HS-5 (cell line): ENCODE measurements at regions not wholly inside any gene's neighbourhood (a gene's known extent, or its start where the extent isn't known, plus 50 kb on each side); places are given as distances from the start of the nearest gene placed in this dataset.
"Not testable (repeated sequence)": the region's sequence is repeated elsewhere in the genome, so short reads cannot be mapped to it uniquely, and the experiment has no call there.

Source experiments
- DNase-seq: peaks from one replicate; pipeline ENCODE4 v3.0.0-alpha.2; 2012; ENCODE audit warnings: low read depth

DNA sequence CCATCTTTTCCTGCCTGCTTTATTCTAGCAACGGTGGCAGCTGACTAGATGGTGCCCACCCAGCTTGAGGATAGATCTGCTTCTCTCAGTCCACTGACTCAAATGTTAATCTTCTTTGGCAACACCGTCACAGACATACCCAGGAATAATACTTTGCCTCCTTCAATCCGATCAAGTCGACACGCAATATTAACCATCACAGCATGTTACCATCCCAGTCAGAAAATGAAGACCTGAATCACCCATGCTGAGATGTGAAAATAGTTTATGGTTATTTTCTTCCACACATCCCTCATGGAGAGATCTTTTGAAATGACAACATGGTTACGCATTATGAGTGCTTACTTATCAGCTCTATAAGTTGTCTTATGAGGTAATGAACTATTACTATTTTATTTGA, 392.8 kb downstream of the SEC23A start:
- no peak for DNase-seq

DNA sequence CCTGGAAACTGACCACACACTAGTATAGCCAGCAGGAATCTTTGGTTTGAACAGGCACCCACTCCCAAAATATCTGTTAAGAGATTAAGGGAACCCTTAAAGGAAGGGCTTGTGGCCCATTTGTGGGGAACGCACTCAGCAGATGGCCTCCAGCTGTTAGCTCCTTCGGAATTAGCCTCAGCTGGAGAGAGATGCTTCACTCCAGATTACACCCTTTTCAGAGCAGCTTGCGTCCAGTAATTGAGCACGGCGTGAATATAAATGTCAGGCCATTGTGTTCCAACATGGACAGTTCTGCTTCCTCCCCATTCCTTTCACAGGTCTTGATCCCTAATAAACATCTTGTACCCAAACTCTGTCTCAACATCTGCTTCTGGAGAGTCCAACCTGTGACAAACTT, 397.8 kb downstream of the SEC23A start:
- DNase-seq, result no peak

DNA sequence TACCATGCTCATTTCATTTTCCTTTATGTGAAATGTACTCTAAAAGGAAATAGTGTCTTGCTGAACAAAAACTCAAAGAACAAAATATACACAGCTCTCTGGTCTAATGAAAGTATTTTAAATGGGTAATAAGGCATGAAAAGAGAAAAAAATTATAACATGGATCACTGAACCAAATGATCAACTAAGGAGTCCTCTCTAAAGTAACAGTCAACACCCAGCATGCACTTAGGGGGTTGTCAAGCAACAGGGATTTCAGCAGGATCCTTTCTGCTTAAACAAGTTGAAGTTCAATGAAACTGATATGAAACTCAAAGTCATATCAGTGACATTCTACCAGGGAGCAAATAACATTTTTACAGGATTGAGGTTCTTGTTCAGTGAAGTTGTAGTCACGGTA, 398.8 kb downstream of the SEC23A start:
- no peak for DNase-seq

DNA sequence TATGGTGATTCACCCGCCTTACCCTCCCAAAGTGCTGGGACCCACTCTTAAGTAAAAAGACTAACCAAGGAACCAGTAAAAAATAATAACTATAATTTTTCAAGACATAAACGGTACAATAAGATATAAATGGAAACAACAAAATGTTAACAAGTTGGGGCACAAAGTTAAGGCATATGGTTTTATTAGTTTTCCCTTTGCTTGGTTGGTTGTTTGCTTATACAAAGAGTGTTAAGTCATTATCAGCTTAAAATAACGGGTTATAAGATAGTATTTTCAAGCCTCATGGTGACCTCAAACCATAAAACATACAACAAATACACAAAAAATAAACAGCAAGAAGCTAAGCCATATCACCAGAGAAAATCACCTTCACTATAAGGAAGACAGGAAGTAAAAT, 406.1 kb downstream of the SEC23A start:
- DNase-seq, result no peak

DNA sequence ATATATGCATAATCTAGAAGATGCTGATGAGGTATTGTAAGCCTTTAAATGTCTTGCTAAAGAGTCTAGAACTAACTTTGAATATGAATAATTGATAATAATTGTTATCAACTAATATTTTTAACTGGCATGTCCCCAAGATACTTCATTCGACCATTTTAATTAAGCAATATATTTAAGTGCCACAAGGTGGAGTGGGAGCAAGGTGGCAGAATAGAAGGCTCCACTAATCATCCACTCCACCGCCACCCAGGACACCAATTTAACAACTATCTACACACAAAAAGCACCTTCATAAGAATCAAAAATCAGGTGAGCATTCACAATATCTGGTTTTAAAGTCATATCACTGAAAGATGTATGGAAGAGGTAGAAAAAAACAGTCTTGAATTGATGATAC, 409.6 kb downstream of the SEC23A start:
- DNase-seq, result no peak

DNA sequence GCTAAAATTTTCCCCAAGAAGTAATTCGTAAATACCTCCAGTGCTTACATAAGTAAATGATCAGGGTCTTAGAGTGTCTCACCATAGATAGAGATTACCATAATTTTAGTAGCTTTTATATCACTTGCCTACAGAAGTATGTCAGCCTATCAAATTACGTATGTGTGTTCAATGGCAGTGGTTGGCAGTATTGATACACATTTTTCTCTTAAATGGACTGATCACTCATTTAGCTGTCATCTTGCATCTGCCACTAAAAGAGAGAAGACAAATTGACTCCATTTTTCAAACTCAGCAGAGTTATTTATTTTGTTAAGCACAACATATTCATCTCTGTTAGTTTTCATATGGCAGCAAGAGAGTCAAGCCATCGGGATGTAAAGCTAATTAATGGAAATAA, 413.1 kb upstream of the CLEC14A start:
- DNase-seq, result no peak

DNA sequence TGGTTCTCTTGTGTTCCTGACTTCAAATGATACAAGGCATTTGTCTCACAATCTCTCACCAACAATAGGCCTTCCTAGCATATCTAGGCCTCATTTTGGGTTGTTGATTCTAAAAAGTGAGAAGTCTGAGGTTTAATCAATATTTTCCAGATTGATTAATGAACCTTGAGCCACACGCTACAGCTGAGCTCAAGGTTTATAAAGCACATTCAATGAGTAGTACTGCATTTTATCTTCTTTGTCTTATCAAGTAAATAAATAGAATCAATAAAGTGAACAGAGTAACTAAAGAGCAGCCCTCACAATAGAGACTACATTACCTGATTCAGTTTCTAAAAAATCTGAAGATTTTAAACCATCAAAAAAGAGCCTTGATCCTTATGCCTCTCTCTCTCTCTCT, 407.5 kb upstream of the CLEC14A start:
- no peak for DNase-seq

DNA sequence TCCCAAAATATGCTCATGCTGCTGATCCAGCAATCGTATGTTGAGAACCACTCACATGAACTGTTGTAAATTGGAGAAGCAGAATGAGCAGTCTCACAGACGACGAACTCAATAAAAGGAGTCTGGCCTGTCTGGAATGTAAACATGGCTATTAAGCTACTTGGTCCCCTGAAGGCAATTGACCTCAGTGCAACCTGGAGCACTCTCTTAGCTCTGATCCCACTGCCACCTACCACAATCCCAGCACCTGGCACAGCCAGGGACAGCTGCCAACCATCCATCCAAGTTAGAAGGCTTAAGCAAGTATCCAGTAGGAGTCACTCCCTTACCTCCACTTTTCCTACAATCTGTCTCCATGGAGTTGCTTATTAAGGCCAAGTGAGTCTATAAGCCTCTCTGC, 406.9 kb upstream of the CLEC14A start:
- DNase-seq, result no peak

DNA sequence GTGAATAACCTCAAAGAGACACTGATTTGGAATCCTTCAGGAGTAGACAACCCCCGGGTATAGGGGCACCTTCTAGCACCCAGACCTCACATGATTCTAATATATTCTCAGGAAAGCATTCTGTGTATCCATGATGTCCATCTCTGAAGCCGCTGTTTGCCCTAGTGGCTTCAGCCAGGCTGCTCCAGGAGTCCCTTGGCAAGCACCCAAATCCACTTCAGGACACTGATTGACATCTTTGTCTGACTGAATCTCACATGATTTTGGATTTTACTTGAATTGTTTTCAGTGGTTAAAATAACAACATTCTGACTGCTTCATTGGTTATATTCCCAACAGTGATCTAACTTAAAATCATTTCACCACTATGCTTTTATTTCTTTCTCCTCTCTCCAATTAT, 390.5 kb upstream of the CLEC14A start:
- no peak for DNase-seq

DNA sequence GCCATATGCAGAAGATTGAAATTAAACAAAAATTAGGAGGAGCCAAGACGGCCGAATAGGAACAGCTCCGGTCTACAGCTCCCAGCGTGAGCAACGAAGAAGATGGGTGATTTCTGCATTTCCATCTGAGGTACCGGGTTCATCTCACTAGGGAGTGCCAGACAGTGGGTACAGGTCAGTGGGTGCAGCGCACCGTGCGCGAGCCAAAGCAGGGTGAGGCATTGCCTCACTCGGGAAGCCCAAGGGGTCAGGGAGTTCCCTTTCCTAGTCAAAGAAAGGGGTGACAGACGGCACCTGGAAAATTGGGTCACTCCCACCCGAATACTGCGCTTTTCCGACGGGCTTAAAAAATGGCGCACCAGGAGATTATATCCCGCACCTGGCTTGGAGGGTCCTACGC, 379.0 kb upstream of the CLEC14A start:
- DNase-seq, result not testable (repeated sequence)

DNA sequence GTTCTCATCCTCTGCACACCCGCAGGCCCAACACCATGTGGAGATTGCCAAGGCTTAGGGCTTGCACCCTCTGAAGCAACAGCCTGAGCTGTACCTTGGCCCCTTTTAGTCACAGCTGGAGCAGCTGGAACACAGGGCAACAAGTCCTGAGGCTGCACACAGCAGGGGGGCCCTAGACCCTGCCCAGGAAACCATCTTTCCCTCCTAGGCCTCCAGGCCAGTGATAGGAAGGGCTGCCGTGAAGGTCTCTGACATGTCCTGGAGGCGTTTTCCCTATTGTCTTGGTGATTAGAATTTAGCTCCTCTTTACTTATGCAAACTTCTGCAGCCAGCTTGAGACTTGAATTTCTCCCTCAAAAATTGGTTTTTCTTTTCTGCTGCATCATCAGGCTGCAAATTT, 373.5 kb upstream of the CLEC14A start:
- no peak for DNase-seq

DNA sequence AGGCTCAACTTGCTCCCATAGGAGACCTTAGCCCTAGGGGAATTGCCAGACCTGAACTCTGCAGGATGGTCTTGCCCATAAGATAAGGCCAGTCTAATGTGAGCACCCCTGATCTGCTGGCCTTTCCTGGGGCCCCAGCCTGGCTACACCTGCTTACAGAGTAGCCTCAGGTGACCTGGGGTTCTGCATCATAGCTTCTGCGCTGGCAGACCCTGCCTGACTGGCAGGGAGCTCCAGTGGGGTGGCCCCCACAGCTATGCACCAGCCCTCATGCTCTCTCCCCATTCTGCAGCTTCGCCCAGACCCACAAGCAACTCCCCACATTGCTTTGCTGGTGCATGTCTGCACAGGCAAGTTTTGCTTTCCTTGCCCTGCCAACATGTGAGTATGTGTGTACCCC, 371.3 kb upstream of the CLEC14A start:
- no peak for DNase-seq

DNA sequence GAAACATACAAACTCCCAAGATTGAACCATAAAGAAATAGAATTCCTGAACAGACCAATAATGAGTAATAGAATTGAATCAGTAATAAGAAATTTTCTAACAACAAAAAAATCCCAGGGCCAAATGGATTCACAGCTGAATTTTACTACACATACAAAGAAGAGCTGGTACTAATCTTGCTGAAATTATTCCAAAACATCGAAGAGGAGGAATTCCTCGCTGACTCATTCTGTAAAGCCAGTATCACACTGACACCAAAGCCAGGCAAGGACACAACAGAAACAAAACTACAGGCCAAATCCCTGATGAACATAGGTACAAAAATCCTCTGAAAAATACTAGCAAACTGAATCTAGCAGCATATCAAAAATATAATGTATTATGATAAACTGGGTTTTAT, 367.8 kb upstream of the CLEC14A start:
- DNase-seq, result peak; percentile 24

DNA sequence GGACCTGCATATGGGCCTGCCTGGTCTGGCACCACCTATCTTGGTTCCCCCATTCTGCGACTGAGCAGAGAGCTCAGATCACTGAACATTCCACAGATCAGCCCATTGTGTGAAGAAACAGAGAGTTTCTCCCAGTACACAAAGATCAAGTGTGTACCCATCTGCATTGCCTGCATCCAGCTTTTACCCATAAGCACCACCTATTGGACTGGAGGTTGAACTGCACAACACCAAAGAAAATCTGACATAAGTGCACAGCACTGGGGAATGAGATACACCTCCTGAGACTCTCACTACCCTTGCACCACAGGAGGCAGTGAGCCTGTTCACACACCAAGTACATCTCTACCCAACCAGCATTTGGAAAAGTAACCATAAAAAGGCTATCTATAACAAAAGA, 362.6 kb upstream of the CLEC14A start:
- DNase-seq, result no peak

DNA sequence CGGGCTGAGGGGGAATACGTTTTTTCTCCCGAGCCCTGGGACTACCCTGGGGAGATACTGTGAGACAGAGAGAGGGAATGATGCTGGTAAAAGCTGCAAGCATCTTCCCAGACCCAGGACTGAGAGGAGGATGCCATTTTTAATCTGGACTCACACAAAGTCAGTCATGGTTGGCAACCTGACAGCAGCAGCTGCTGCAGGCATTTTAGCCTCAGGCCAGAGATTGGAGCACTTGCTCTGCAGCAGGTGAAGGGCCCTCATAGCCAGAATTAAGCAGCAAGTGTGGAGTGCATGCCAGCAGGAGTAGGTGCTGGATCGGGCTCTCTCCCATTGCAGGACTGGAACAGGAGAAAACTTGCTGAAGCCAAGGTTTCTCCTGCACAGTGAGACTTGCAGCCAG, 361.1 kb upstream of the CLEC14A start:
- no peak for DNase-seq

DNA sequence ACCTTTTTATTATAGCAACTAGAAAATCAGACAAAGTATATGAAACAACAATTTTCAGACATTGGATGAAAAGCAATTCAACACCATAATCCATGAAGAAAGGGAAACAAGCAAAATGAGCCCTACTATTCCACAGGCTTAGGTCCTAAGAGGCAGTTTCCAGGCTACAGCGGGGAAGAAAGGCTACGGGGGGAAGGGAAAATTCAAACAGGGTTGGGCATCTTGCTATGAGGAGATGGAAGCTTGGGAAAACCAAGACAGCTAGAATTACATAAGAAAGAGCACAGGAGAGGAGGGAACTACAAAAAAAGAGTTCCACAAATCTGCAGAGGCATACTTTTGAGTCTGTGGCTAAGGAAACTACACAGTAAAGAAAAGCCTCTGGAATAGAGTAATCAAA, 356.0 kb upstream of the CLEC14A start:
- DNase-seq, result no peak

DNA sequence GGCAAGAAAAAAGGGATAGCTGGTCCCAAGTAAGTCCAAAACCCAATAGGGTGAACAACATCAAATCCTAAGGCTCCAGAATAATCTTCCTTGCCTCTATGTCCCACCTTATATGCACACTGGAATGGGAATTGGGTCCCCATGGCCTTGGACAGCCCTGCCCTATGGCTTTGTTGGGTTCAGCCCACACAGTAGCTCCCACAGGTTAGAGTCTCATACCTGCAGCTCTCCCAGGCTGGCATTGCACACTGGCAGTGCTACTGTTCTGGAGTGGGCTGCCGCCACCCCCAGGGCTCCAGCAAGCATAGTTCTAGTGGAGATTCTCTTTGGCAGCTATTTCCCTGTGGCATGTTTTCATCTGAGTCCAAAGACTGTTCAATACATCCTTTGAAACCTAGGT, 352.4 kb upstream of the CLEC14A start:
- no peak for DNase-seq

DNA sequence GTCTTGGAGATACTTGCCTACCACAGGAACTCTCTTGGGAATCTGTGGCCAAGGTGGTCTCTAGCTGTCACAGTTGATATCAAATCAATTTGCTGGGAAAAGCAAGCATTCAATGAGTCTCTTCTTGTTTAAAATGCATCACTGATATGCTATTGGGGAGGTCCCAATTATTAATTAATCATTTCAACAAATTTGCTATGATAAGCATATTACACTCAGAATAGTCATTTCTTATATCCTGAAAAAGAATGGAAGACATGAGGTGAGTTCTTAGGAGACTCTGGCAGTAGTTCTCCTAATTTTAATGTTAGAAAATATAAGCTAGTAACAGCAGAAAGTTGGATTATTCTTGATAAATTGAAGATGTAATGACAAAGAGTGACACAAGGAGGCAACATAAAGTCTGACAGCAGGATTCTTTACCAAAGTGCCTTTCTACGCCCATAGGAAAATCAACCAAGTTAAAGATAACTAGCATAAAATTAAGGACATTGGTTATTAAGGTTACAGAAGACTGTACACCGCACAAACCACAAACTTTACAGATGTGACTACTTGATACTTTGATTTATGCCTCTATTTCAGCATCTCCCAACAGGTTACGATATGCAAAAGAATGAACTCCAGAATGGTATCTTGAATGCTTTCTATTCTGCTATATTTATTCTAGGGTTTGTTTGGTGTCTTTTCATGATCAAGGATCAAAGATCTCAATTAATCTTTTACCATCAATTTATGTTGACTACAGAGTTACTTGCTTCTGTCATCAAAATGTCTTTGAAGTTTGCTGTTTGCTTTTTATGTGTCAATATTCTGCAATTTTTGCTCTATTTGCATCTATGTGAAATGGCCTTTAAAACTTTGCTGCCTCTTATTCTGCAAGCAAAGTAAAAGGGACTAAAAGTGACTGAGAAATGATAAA, 349.6 kb upstream of the CLEC14A start:
- no peak for DNase-seq

DNA sequence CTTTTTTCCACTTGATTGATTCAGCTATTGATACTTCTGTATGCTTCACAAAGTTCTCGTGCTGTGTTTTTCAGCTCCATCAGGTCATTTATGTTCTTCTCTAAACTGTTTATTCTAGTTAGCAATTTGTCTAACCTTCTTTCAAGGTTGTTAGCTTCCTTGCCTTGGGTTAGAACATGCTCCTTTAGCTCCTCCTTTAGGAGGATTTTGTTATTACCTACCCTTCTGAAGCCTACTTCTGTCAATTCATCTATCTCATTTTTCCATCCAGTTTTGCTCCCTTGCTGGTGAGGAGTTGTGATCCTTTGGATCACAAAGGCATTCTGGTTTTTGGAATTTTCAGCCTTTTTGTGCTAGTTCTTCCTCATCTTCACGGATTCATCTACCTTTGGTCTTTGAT, 344.7 kb upstream of the CLEC14A start:
- DNase-seq, result not testable (repeated sequence)

DNA sequence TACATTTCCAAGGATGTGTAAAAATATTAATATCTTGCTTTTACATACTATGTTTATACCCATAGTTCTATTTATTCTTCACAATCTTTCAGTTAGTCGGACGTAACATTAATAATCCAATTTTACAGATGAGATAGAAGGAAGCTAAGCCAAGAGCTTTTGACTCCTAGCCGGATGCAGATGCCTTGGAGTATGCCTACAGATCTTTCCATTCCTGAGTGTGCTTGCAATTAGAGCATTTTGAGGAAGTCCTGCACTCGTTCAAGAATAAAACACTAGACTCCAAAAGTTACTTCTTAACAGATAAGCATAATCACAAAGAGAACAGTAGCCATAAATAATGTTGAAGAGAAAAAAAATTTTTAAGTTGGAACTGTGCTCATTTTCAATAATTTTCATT, 337.6 kb upstream of the CLEC14A start:
- no peak for DNase-seq

DNA sequence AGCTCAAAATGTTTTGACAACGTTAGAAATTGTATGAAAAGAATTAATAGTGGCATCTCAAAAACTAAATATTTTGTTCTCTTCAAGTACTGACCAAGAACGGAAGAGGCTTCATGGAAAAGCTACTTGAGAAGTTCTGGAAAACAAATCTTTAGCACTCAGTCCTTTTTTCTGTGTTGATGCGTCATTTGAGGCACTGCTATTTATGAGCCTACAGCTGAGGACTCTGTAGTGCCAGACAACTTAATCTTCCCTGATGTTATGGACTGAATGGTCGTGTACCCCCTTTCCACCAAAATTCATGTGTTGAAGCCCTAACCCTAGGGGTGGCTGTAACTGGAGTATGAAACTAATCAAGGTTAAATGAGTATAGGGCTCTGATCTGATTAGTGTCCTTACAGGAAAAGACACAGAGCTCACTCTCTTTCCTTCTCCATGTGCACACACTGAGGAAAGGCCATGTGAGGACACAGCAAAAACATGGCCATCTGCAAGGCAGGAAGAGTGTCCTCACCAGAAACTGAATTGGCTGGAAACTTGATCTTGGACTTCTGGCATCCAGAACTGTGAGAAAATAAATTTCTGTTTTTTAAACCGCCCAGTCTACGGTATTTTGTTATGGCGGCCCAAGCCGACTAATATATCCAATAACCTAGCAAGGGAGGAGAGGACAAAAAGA, 337.0 kb upstream of the CLEC14A start:
- DNase-seq, result no peak

DNA sequence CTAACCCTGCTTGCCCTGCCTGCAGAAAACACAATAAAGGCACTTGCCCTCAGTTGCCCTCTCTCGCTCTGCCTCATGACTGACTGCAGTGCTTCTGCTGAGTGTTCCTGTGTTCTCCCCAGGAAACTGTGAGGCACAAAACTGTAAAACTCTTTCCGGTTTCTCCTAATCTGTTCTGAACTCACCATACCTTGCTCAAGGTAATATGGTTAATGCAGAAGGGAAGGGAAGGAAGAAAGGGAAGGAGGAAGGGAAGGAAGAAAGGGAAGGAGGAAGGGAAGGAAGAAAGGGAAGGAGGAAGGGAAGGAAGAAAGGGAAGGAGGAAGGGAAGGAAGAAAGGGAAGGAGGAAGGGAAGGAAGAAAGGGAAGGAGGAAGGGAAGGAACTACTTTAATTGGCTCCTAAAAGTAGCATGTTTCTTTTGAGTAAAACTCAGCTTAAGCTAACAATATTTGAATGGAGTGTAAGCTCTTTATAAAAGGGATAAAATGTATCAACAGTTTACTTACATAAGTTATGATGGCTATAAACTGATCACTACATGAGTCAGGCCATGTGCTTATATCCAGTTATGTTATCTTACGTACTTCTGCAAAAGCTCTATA, 334.0 kb upstream of the CLEC14A start:
- DNase-seq, result no peak

DNA sequence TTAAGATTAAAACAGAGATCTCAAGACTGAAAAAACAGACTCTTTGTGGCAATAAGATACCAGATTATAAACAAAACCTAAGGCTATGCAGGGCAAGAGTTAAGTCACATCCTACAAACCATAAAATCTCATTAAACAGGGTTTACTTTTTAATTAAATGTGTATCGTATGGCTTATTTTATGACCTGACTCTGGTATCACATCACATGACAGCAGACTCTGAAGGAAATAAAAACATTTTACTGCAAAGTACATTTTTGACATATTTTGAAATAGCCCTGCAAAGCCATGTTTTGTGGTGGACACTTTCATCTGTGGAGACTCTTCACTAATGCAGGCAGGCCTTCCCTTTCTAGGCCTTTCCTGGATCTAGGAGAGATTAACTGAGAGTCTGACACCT, 327.6 kb upstream of the CLEC14A start:
- DNase-seq, result no peak
